Medulla oblongata (tissue), 1 donor: ENCODE measurements at regions not wholly inside any gene's neighbourhood (a gene's known extent, or its start where the extent isn't known, plus 50 kb on each side); places are given as distances from the start of the nearest gene placed in this dataset.

Experiments
- DNase-seq: peaks from one replicate; pipeline ENCODE4 v3.0.0-alpha.2; 2015; ENCODE audit errors: extremely low spot score

DNA sequence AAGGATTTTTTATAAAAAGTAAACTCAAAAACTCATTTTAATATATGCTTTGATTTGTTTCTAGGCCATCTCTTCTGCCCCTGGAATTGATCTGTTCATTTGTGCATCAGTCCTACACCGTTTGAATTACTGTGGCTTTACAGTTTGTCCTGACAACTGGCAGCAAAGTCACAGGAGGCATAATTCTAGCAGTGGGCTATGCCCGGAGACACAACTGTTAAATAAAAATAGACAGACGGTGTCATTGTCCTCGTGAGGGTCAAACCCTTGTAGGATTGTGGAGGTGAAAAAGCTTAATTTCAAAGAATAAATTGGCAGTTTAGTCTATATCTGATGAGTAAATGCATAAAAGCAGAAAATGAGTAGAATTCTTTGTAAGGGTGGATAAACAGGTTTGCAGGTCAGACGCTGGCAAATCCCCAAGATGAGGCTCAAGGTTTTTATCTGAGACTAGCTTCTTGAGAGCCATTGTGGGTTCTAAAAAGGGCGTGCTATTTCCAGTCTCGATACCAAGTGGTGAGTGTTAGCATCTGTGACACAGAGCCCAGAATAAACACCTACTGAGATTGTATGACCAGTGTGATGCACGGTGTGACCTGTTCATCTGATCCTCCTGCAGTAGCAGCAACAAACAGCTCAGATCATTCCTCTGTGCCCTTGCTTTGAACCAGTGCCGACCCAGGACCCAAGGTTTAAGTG lies 51.5 kb upstream of the SLCO3A1 start:
- no peak for DNase-seq

GRCh38 chr15:91803260-91803659 lies 50.2 kb upstream of the SLCO3A1 start:
- DNase-seq = no peak
